HG02798 (cell line): ENCODE measurements at regions not wholly inside any gene's neighbourhood (a gene's known extent, or its start where the extent isn't known, plus 50 kb on each side); places are given as distances from the start of the nearest gene placed in this dataset.

Experiments
- ATAC-seq: cut with Tn5 transposase; IDR thresholded peaks from one replicate; pipeline ENCODE4 v1.9.1; 2021; ENCODE audit warnings: mild to moderate bottlenecking; ENCODE audit not compliant: unreplicated experiment, poor library complexity

DNA sequence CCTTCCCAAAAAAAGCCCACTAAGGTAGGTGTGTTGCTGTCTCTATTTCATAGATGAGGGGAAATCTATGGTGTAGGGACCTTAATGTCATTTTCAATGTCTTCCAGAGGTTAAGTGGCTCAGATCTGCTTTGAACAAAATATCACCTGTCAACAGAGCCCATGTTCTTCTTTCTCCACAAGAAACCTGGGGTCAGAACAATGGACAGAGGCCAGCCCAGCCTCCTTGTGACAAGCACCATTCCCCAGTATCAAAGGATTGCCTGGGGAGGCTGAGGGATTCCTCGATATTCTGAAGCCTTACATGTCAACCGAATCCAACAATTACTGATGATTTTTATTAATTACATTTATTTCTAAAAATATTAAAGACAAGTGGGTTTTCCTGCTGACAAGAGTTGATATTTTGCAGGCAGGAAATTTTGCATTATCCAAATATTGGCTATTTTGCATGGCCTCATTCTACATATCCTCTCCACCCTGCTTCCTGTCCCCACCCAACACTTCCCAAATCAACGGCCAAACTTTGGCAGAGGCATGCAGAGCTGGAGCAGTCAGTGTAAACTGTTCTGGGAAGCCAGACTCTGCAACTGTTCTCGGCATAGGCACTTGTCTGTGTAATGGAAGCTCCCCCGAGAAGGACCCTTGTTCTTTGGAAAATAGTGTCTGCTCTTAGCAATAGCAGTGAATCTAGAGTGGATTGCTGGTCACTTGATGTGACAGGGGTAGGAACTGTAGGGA is 281.5 kb downstream of the HS3ST3A1 start:
- ATAC-seq: no peak

DNA sequence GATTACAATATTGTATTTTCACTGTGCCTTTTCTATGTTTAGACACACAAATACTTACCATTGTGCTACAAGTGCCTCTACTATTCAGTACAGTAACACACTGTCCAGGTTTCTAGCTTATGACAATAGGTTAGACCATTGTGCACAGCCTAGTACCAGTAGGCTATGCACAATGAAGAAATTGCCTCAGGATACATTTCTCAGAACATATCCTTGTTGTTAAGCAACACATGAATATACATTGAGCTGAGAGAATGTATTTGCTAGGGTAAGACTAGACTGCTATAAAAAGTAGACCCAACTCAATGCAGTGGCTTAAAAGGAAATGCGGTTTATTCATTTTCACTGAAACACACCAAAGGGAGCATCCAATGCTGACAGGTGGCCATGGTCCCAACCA is 285.1 kb downstream of the HS3ST3A1 start:
- ATAC-seq: no peak

DNA sequence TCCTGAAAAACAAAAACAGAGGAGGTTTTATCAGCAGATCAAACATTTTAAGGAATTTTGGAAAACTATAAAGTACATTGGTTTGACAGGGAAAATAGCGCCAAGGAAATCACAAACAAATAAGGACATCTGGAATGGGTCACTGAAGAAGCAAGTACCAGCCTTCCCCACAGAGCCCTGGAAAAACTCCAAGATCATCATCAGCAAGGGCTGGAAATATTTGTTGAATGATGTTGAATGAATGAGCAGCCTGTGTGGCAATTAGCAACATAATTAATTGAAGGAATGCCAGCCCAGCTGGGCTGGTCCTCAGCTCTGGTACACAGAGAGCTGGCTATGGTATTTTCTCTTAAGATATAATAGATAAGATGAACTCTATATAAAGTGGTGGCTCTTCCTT is 290.4 kb downstream of the HS3ST3A1 start:
- no peak for ATAC-seq

DNA sequence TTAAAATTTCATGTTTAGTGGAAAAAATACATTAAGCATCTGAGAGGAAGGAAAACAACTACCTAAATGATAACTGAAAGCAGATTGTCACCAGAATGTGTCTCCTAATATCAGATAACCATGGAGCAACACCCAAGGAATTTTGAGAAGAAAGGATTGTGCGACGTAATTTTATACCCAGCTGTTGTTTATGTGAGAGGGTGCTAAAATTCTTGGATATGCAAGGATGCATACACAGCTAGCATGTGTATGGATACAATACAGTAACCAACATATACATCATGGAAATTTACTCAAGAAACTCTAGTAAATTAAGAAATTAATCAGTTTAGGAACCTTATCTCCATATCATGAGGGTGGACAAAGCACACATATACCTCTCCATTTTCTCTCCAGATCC is 290.9 kb downstream of the HS3ST3A1 start:
- no peak for ATAC-seq

DNA sequence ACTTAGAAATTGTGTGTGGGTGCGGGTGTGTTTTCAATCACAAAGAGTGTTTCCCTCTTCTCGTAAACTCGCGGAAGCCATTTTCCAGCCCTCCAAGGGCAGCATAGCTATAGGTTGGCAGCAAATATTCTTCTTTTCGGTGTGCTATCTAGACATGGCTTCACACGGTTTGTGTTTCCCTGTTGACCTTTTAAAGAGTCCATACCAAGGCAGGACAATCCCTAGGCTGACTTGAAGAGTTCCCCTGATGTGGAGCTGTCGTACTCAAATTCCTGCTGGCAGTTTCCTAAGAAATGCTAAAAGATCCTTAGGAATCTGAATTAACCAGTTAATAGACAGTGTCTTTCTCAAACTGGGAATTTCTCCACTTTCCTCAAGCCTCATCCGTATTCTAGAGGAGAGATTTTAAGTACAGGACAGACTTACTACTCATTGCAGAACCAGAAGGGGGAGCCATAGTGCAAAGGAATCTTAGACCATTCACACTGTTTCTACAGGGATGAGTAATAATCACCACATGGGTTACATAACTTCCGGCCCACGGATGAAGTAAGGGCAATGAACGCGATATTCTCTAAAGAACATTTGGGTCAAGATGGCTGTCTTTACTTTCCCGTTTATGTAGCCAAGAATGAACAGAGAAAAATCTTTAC is 288.6 kb upstream of the ELAC2 start:
- ATAC-seq: no peak

DNA sequence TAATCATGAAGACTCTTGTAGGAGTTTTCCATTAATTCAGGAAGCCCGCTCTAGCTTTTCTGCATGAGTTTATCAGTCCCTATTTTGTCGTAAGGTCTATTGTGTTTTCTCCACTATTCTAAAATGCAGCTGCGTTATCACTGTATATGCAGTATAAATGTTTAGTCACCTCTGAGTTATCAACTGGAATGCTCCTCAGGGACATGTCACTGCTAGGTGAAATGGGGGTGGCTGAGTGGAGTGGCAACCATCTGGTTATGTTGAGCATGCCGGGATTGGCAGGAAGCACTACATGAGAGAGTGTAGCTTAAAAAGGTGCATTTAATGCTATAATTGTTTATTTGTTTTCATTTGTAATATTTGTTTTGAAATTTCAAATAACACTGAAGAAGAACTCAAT is 285.2 kb upstream of the ELAC2 start:
- no peak for ATAC-seq

DNA sequence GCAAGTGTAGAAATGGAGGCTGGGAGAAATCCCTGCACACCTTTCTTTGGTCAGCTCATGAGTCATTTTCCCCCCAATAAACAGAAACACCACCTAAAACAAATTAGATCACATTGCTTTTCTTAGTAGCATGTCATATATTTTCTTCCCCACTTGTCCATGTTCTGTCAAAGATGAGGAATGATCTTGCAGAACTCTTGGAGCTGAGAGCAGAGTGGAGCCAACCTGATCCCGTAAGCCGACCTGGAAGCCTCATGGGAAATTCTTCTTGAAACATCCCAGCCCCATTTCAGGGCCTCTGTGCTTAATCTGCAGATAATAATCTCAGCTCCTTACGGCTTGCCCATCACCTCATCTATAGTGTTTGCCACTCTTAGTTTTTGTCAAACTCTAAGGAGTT is 284.6 kb upstream of the ELAC2 start:
- no peak for ATAC-seq

DNA sequence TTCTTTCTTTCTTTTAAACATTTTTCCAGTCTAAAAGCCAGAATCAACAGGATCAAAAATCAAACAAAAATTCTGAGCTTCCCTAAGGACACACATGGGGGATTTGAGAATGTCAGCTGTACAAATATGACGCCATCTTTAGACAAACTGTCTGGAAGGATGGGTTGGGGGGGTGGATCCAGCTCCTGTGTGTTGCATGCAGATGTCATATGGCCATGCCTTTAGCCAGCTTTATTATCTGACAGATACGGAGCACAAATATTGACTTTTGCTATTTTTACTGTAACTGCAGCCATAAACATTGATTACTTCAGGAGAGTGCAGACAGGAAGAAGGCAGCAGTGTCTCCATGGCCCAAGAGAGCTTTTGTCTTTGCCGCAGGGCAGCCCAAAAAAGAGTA is 279.4 kb upstream of the ELAC2 start:
- ATAC-seq: no peak

DNA sequence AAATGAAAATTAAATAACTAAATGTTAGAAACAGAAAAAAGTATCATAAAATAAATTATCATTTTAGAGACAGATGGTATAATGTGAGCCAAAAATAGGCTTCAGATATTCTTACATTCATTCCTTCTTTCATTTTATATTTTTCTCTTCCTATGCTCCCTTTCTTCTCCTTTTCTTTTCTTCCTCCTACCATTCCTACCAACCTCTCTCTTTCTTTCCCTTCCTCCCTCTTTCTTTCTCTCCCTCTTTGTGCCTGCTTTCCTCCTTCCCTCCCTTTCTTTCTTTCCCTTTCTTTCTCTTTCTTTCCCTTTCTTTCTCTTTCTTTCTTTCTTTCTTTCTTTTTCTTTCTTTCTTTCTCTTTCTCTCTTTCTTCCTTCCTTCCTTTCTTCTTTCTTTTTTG is 275.6 kb upstream of the ELAC2 start:
- no peak for ATAC-seq

DNA sequence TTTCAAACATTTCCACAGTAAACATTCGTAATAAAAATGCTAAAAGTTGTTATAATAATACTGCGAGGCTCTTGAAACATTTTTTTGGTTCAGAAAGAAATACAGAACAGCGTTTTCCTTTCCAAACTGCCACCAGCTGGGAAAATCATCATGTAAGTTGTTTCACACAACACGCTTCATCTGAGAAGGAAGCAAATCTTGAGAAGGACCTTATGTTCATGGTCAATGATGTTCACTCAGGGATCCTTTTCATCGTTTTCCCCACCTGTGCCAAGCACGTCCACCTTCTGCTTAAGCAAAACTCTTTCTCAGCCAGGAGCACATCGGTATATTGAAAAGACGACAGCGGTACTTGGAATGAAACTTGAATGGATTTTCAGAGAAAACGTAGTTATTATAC is 274.5 kb upstream of the ELAC2 start:
- ATAC-seq: no peak

DNA sequence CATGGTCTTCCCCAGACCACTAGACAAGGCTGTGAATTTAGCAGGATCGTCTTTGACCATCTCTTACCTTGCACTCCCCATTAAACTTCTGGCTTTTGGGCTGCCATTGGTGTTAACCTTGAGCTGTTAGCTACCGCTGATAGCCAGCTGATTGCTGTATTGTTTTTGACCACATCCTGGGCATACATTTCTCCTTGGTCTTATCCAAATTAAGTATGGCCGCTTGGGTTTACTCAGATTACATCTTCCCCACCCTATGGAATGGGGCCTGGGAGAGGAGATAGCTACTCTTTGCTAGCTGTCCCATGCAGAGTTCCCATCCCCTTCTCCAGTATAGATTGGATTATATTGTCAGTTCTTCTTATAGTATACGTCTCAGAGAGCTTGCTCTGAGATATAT is 270.4 kb upstream of the ELAC2 start:
- ATAC-seq: no peak

DNA sequence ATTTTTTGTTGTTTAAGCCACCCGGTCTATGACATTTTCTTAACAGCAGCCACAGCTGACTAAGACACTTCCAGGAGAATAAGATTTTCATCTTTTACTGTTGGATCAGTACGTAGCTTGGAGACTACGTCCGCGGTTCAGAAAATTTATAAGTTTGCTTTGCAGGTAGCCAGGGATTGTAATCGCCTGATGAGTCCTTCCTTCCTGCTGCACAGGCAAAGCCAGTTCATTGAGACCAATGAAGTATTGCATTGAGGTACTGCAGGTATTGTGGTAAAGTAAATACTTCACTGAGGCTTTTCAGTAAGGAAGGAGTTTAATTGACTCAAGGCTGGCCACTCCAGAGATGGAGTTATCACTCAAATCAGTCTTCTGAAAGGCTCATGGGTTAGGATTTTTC is 269.4 kb upstream of the ELAC2 start:
- no peak for ATAC-seq

DNA sequence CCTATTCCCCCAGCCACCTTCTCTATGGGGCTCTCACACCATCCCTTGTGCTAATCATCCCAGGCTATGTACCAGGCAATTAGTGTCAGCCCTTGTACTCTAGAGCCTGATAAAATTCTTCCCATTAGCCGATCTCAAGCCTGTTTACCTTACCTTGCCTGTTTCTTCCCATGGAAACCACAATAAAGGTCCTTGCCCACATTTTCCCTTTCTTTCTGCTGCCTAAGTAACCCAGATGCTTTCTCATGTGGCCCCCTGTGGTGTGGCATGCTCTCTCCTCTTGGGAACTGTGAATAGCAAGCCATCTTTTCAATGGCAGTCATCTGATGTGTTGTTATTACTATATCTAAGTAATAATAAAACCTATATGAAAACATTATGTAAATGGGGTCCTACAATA is 265.8 kb upstream of the ELAC2 start:
- no peak for ATAC-seq

DNA sequence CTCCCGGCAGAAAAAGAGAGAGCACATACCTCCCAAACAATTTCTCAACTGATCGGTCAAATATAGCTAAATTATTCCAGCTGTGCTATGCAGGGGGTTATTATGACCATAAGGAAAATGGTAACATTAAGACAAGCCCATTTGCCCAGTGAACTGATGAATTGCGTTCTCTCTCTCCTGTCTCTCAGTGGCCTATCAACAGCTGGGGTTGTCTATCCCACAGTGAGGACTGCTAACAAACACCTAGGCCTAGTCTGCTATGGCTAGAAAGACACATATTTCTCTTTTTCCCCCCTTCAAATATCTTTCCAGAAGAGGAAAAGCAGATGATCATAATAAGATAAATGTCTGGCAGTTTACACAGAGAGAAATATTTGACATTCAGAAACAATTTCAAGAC is 263.8 kb upstream of the ELAC2 start:
- no peak for ATAC-seq

DNA sequence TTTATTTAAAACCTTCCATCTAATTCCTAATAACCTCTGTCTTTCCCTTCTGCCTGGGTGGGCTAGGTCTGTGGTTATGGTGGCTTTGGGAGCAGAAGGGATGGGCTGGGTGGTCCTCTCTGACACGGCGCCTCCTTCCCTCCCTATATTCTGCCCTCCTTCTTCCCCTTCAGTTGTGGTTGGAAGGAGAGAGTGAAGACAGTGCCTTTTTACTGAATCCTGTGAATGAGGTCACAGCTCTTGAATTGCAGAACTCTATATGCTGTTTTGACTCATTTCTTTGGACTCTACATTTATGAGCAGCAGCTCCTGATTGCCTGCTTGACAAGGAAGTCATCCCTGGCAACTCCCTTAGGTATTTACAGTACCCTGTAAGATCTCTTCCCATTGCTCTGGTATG is 256.0 kb upstream of the ELAC2 start:
- no peak for ATAC-seq

DNA sequence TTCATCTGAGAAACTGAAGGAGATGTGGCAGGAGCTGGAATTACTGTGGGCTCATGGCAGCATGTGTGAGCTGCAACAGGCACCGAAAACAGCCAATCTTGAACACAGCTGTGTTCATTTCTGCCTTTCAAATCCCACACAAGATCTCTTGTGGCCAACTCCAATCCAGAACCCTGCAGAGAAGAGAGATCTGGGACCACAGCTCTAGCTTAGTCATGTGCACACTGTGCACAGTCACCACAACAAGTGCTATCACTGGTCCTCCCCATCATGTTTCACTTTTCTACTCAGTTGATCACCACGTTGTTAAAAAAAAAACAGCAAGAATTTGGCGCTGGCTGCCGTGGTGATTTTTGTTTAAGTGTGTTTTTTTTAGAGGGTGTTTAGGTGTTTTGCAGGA is 254.5 kb upstream of the ELAC2 start:
- no peak for ATAC-seq

DNA sequence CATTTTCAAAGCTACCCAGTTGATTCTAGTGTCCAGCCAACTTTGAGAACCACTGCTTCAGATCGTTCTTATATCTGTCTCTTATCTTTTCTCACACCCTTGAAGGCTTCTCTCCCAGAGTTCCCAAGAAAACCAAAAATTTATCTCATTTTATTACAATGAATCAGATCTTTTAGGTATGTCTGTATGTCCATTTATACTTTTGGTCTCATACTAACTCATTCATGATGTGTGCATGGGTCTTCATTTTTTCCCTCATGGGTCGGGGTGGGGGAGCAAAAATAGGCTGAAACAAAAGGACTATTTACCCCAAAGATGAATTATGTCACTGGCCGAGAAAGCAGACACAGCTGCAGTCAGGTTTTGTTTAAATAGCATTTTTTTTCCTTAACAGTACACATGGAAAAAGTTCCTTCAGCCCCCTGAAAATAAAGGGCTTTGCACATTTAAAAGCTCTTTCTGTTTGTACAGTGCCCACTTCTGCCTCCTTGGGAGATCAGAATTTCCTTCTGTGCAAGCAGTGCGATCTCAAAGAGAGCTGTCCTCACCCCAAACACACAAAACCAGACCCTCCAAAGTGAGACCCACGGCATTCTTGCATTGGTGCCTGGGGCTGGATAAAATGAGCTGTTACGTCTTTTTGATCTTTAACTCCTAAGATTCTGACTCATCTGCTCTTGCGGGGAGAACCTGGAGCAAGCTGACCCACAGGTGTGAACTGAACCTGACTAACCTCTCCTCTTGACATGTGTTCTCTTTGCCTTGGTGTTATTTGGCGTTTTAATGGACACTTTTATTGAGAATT is 251.2 kb upstream of the ELAC2 start:
- no peak for ATAC-seq

DNA sequence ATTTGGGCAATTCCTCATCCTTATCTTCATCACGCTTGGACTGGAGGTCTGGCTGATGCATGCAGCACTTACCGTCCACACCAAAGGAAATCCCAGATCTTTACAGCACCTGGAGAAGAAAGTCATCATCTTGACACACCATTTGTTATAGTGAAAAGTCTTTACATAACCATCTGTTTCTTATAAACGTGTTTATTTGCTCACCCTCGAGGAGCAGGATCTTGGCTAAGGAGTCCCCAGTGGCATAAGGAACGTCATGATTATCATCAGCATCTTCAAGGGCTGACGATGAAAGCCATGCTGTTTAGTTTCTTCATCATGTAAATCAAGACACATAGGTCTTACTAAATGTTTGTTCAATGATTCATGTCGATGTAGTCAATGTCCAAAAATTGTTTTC is 248.8 kb upstream of the ELAC2 start:
- ATAC-seq: no peak

DNA sequence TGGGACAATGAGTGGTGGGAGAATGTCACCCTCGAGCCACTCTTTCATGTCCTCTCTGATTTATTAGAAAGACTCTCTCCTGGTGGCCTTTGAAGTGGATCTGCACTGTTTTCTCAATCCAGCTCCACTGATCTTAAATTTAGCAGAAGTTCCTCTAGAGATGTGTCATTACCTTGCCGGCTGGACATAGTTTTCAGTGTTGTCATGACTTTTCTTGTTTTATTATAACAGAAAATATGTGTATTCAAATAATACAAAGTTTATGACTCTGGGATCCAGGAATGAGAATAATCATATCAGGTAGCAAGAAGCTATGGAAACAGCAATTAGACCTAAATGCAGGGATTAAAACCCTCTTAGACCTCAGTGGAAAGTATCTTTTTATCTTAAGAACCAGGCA is 247.5 kb upstream of the ELAC2 start:
- ATAC-seq: no peak

DNA sequence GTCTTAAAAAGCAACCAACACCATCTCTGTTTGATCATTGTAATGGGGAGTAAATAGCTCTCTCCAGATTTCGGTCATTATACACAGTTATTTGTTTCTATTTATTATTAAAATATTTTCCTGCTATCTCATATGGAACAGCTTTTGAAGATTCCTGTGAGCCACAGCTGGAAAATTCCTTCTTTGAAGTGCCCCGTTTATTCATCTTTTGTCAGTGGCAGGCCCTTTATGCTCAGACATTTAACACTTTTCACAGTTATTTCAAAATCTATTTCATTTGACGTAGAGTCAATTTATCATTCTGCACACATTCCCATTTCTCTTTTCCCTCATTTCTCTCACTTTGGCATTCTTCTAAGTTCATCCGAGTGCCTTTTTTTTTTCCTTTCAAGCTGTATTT is 245.9 kb upstream of the ELAC2 start:
- no peak for ATAC-seq

DNA sequence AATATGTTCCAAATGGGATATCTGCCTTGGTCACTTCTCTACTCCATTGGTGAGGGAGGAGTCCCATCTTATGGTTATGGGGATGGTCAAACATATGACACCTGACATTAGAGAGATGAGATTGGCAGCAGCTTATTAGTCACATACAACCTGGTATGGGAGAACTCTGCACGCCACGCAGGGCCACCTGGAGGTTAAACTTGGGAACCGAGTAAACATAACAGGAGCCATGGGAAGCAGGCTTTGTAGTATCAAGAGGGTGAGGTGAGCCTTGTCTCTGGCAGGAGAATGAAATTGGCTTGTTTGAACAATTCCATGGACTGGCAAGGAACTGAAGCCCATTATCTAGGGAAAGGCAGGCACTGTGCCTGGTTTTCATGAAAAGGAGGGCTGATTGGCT is 238.7 kb upstream of the ELAC2 start:
- no peak for ATAC-seq
